PC-9 (cell line): ENCODE measurements at regions not wholly inside any gene's neighbourhood (a gene's known extent, or its start where the extent isn't known, plus 50 kb on each side); places are given as distances from the start of the nearest gene placed in this dataset.

Source experiments
- BruUV-seq: library from RNA; stranded (reverse); fragments of 400-500 nt; replicated peaks from 2 replicates; lab custom pipeline; 2021; lab: Mats Ljungman, UMichigan
- CTCF ChIA-PET: fragments of 300-600 bp; sonication (Branson Sonifier 250); formaldehyde crosslinking; loops from one replicate; lab custom pipeline; 2022; ENCODE audit warnings: antibody characterized with exemption; lab: Charles Lee
- POLR2A ChIA-PET: fragments of 300-600 bp; sonication (Branson Sonifier 250); formaldehyde crosslinking; loops from one replicate; lab custom pipeline; 2022; ENCODE audit warnings: antibody characterized with exemption; ENCODE audit not compliant: unreplicated experiment; lab: Charles Lee
- DNase-seq, 2 experiments: peaks; one replicate each; pipeline versions ENCODE4 v3.0.0 to v3.0.0-alpha.2; 2015 to 2022; ENCODE audit warnings: mixed read lengths in 1 of 2
- H2AFZ ChIP-seq: fragments of 200-600 bp; sonication (generic); 2 replicates; pipeline ENCODE4 v1.8.1; 2017; ENCODE audit warnings: antibody characterized with exemption
- H3F3A ChIP-seq: fragments of 200-600 bp; sonication (generic); 2 replicates; pipeline ENCODE4 v1.8.1; 2017; ENCODE audit warnings: antibody characterized with exemption, mild to moderate bottlenecking, low read depth; ENCODE audit not compliant: insufficient read depth
- H3K27ac ChIP-seq: fragments of 200-600 bp; sonication (generic); 2 replicates; pipeline ENCODE4 v1.6.1; 2016; ENCODE audit warnings: mixed run types
- H3K27me3 ChIP-seq: fragments of 200-600 bp; sonication (generic); 2 replicates; pipeline ENCODE4 v1.6.1; 2016; ENCODE audit warnings: low read depth, mixed run types; ENCODE audit not compliant: insufficient read depth
- H3K36me3 ChIP-seq: fragments of 200-600 bp; sonication (generic); 2 replicates; pipeline ENCODE4 v1.6.1; 2016; ENCODE audit warnings: low read depth, mixed run types
- H3K4me1 ChIP-seq: fragments of 200-600 bp; sonication (generic); replicated peaks from 2 replicates; pipeline ENCODE4 v1.6.1; 2016; ENCODE audit warnings: mixed run types; ENCODE audit not compliant: insufficient read depth
- H3K4me2 ChIP-seq: fragments of 200-600 bp; sonication (generic); 2 replicates; pipeline ENCODE4 v1.6.1; 2017; ENCODE audit warnings: mixed run types
- H3K4me3 ChIP-seq: fragments of 200-600 bp; sonication (generic); 2 replicates; pipeline ENCODE4 v1.6.1; 2016; ENCODE audit warnings: mixed run types
- H3K79me2 ChIP-seq: fragments of 200-600 bp; sonication (generic); 2 replicates; pipeline ENCODE4 v1.6.1; 2017; ENCODE audit warnings: low read depth, mixed run types
- H3K9me2 ChIP-seq: fragments of 200-600 bp; sonication (generic); 2 replicates; pipeline ENCODE4 v1.8.1; 2017; ENCODE audit warnings: mild to moderate bottlenecking; ENCODE audit not compliant: insufficient read depth
- H3K9me3 ChIP-seq: fragments of 200-600 bp; sonication (generic); 2 replicates; pipeline ENCODE4 v1.8.1; 2016; ENCODE audit warnings: low read depth; ENCODE audit not compliant: insufficient read depth
- H4K20me1 ChIP-seq: fragments of 200-600 bp; sonication (generic); 2 replicates; pipeline ENCODE4 v1.8.1; 2017; ENCODE audit not compliant: insufficient read depth
- CTCF ChIP-seq: fragments of 200-600 bp; sonication (generic); conservative IDR thresholded peaks from 2 replicates; pipeline ENCODE4 v1.6.1; 2017; ENCODE audit warnings: mixed run types, antibody characterized with exemption, mild to moderate bottlenecking, moderate library complexity
- EZH2 ChIP-seq: fragments of 200-600 bp; sonication (generic); IDR thresholded peaks from 2 replicates; pipeline ENCODE4 v1.8.0; 2017; ENCODE audit warnings: antibody characterized with exemption, low read depth
- intact Hi-C: fragments of 100-400 bp; cut with micrococcal nuclease; formaldehyde crosslinking; loops from one replicate; pipeline ENCODE4 v1.10.0; 2022; ENCODE audit not compliant: unreplicated experiment

- no peaks in the 10 kb centered on the region for H3K9me3 ChIP-seq
- TF ChIP-seq EZH2 (no peak), CTCF (no peak)
- no peaks in the 10 kb centered on the region for H3K27me3 ChIP-seq
- ChIA-PET POLR2A (no interaction called here), CTCF (interaction anchor here (0.5 kb wide), 1 partner anchor 1215 kb away, joined by 3 read pairs; no protein-coding TSS in a partner anchor)
- no peaks in the 10 kb centered on the region for H3K9me2 ChIP-seq
- H3K4me3 ChIP-seq: no peak overlapping the region
- no peak overlapping the region for H2AFZ ChIP-seq
- no peaks in the 10 kb centered on the region for H3K79me2 ChIP-seq
- H3K36me3 ChIP-seq: no peaks in the 10 kb centered on the region
- DNase-seq: no peak
- intact Hi-C loops: no loop called here
- no peak overlapping the region for H3K4me2 ChIP-seq
- BruUV-seq: no TSS peak
- H3K4me1 ChIP-seq: no peaks in the 10 kb centered on the region
- no peaks in the 10 kb centered on the region for H3F3A ChIP-seq
- no peaks in the 10 kb centered on the region for H4K20me1 ChIP-seq
- H3K27ac ChIP-seq: no peak overlapping the region
Measured at GRCh38 chr13:80559944-80560343, 219.0 kb upstream of the SPRY2 start.

- TF ChIP-seq EZH2 (no peak), CTCF (no peak)
- POLR2A ChIA-PET: no interaction called here
- Histone ChIP-seq H3K27me3 (no peaks in the 10 kb centered on the region), H3K4me1 (no peaks in the 10 kb centered on the region), H3K9me3 (no peaks in the 10 kb centered on the region), H3K79me2 (no peaks in the 10 kb centered on the region), H3F3A (no peaks in the 10 kb centered on the region), H3K4me3 (no peak overlapping the region), H3K36me3 (no peaks in the 10 kb centered on the region), H3K9me2 (no peaks in the 10 kb centered on the region), H3K27ac (no peak overlapping the region), H3K4me2 (no peak overlapping the region), H4K20me1 (no peaks in the 10 kb centered on the region), H2AFZ (no peak overlapping the region)
- no TSS peak for BruUV-seq
- CTCF ChIA-PET: no interaction called here
- intact Hi-C loops: no loop called here
- DNase-seq: no peak
Measured at GRCh38 chr13:80558074-80558473, 217.1 kb upstream of the SPRY2 start.

- DNase-seq: no peak
- Histone ChIP-seq H3K27me3 (no peaks in the 10 kb centered on the region), H3K9me2 (no peaks in the 10 kb centered on the region), H3K79me2 (no peaks in the 10 kb centered on the region), H4K20me1 (no peaks in the 10 kb centered on the region), H3K9me3 (no peaks in the 10 kb centered on the region), H3K36me3 (no peaks in the 10 kb centered on the region), H3F3A (no peaks in the 10 kb centered on the region), H3K4me1 (0 out of 2 replicates have a peak, but pooled peaks cover 6% of the 10 kb centered on the region), H3K4me3 (no peak overlapping the region), H3K4me2 (no peak overlapping the region), H2AFZ (no peak overlapping the region), H3K27ac (no peak overlapping the region)
- no TSS peak for BruUV-seq
- no peak for TF ChIP-seq CTCF
- TF ChIP-seq EZH2: no peak
- intact Hi-C loops: no loop called here
- ChIA-PET CTCF (no interaction called here), POLR2A (no interaction called here)
Measured at GRCh38 chr13:80555796-80556678, 215.1 kb upstream of the SPRY2 start.
